SJCRH30 (cell line): ENCODE measurements at regions not wholly inside any gene's neighbourhood (a gene's known extent, or its start where the extent isn't known, plus 50 kb on each side); places are given as distances from the start of the nearest gene placed in this dataset.
"Not testable (repeated sequence)": the region's sequence is repeated elsewhere in the genome, so short reads cannot be mapped to it uniquely, and the experiment has no call there.

Experiments used
- DNase-seq, 2 experiments: peaks; one replicate each; pipeline ENCODE4 v3.0.0-alpha.2; 2015 to 2020
- H3K27ac ChIP-seq: fragments of 250-450 bp; sonication (Bioruptor Pico); 2 replicates; pipeline ENCODE4 v1.5.1; 2020; ENCODE audit warnings: mild to moderate bottlenecking, moderate library complexity
- H3K27me3 ChIP-seq: fragments of 250-450 bp; sonication (Bioruptor Pico); 2 replicates; pipeline ENCODE4 v1.5.1; 2020; ENCODE audit warnings: mild to moderate bottlenecking, moderate library complexity
- H3K36me3 ChIP-seq: fragments of 250-450 bp; sonication (Bioruptor Pico); 2 replicates; pipeline ENCODE4 v1.5.1; 2020; ENCODE audit warnings: mild to moderate bottlenecking, moderate library complexity
- H3K4me1 ChIP-seq: fragments of 250-450 bp; sonication (Bioruptor Pico); 2 replicates; pipeline ENCODE4 v1.5.1; 2020; ENCODE audit warnings: mild to moderate bottlenecking, moderate library complexity
- H3K4me3 ChIP-seq: fragments of 250-450 bp; sonication (Bioruptor Pico); 2 replicates; pipeline ENCODE4 v1.5.1; 2020; ENCODE audit warnings: mild to moderate bottlenecking, moderate library complexity
- H3K9me3 ChIP-seq: fragments of 250-450 bp; sonication (Bioruptor Pico); replicated peaks from 2 replicates; pipeline ENCODE4 v1.5.1; 2020; ENCODE audit warnings: mild to moderate bottlenecking, moderate library complexity

DNA sequence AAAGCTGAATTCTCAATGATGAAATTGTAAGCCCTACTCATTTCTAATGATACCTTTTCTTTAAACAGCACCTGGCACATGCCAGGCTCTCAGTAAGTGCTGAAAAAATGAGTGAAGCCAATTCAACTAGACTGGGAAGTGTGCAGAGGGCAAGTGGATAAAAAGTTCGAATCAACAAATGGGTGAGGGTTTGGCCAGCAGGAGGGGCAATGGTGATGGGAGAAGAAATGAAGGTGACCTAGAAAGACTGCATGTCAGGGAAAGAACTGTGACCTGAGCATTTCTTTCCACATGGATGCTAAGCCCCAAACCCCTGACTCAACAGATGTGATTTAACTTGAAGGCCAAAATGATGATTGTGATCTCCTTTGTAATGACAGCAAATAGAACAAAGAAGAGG lies 54.6 kb downstream of the DKK1 start:
- Histone ChIP-seq H3K4me1 (no peaks in the 10 kb centered on the region), H3K9me3 (no peaks in the 10 kb centered on the region), H3K27me3 (no peaks in the 10 kb centered on the region), H3K4me3 (no peak overlapping the region), H3K36me3 (no peaks in the 10 kb centered on the region), H3K27ac (no peak overlapping the region)
- DNase-seq: no peak

- H3K4me3 ChIP-seq, H3K36me3 ChIP-seq, H3K27me3 ChIP-seq, H3K4me1 ChIP-seq, DNase-seq, H3K27ac ChIP-seq, H3K9me3 ChIP-seq: not testable (repeated sequence)
Observed at GRCh38 chr10:52374207-52374606, 60.1 kb downstream of the DKK1 start.

- no peak overlapping the region for H3K4me3 ChIP-seq
- no peaks in the 10 kb centered on the region for H3K27me3 ChIP-seq
- H3K4me1 ChIP-seq: no peaks in the 10 kb centered on the region
- no peaks in the 10 kb centered on the region for H3K36me3 ChIP-seq
- H3K9me3 ChIP-seq: no peaks in the 10 kb centered on the region
- DNase-seq: no peak
- H3K27ac ChIP-seq: no peak overlapping the region
Observed at GRCh38 chr10:52376694-52377354, 62.7 kb downstream of the DKK1 start.

DNA sequence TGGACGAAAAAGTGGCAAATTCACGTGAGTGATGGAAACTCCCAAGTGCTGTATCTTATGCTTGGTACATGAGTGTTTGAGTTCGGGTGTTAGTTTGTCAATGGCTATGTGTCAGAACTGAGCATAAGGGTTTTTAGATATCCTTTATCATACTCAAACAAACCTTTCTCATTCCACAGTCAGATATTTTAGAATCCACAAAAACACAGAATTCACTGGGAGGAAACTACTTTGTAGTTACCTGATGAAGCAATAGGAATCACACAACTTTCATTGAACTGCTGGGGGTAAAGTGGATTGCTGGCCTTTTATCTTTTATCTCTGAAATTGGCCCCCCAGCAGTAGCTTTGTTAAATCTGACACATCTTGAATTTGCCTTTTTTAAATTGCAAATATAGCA lies 64.0 kb downstream of the DKK1 start:
- H3K27me3 ChIP-seq: no peaks in the 10 kb centered on the region

DNA sequence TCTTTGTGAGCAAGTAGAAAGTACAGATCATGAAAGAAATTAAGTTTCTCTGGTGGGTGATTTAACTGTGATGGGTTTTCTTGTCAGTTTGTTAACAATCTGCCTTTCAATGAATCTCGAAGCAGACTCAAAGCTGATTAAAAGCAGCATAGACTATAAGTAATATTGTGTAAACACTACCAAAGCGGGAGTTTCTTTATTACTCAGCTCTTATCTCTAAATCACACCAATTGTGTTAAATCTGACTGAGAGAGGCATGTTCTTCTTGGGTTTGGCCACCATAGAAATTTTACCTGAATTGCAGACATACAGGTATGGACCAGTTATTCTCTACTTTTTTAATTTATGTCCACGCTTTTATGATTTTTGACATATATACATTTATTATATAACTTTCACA lies 65.2 kb downstream of the DKK1 start:
- Histone ChIP-seq H3K4me3 (no peak overlapping the region), H3K36me3 (no peaks in the 10 kb centered on the region), H3K27me3 (no peaks in the 10 kb centered on the region), H3K27ac (no peak overlapping the region), H3K4me1 (no peaks in the 10 kb centered on the region), H3K9me3 (no peaks in the 10 kb centered on the region)
- DNase-seq: no peak

More for the DNA sequence above, 64.0 kb downstream of the DKK1 start:
- no peak for DNase-seq
- H3K9me3 ChIP-seq: no peaks in the 10 kb centered on the region
- H3K27ac ChIP-seq: no peak overlapping the region
- no peak overlapping the region for H3K4me3 ChIP-seq
- no peaks in the 10 kb centered on the region for H3K36me3 ChIP-seq
- H3K4me1 ChIP-seq: no peaks in the 10 kb centered on the region

- Histone ChIP-seq H3K36me3 (no peaks in the 10 kb centered on the region), H3K4me1 (no peaks in the 10 kb centered on the region), H3K4me3 (no peak overlapping the region), H3K27ac (no peak overlapping the region), H3K9me3 (no peaks in the 10 kb centered on the region), H3K27me3 (no peaks in the 10 kb centered on the region)
- DNase-seq: no peak
Observed at GRCh38 chr10:52383088-52383487, 69.0 kb downstream of the DKK1 start.

GRCh38 chr10:52387744-52388143 lies 73.7 kb downstream of the DKK1 start:
- DNase-seq: no peak

DNA sequence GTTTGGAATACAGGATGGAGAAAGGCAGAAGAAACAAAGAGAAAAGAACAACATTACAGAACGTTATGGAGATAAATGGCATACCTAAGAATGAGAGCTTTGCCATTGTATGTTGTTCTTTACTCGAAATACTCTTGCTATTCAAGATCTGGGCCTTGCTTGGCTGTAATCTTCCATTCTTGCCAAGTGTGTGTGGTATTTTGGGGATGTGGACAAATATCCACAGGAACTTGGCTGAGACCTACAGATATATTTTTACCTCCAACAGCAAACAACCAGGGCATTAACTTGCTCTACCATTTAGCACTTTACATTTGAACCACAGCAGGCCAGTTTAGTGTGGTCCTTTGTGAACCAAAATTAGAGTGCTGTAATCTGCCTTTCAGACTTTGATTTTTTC lies 76.3 kb downstream of the DKK1 start:
- Histone ChIP-seq H3K4me3 (no peak overlapping the region), H3K27ac (no peak overlapping the region), H3K36me3 (no peaks in the 10 kb centered on the region), H3K9me3 (no peaks in the 10 kb centered on the region), H3K27me3 (no peaks in the 10 kb centered on the region), H3K4me1 (peaks cover 7% of the 10 kb centered on the region; the same call in 1 of the 2 replicates)
- DNase-seq: no peak

More at GRCh38 chr10:52387744-52388143, 73.7 kb downstream of the DKK1 start:
- Histone ChIP-seq H3K27me3 (no peaks in the 10 kb centered on the region), H3K27ac (no peak overlapping the region), H3K4me1 (peaks cover 7% of the 10 kb centered on the region; the same call in 1 of the 2 replicates), H3K4me3 (no peak overlapping the region), H3K36me3 (no peaks in the 10 kb centered on the region), H3K9me3 (no peaks in the 10 kb centered on the region)

- Histone ChIP-seq H3K4me3 (no peak overlapping the region), H3K36me3 (no peaks in the 10 kb centered on the region), H3K27me3 (no peaks in the 10 kb centered on the region), H3K9me3 (no peaks in the 10 kb centered on the region), H3K27ac (peak overlapping the region; percentile 29), H3K4me1 (peaks cover 7% of the 10 kb centered on the region; the same call in 1 of the 2 replicates)
- DNase-seq: peak; percentile 4 to 40
Observed at GRCh38 chr10:52391927-52392602, 78.0 kb downstream of the DKK1 start.

DNA sequence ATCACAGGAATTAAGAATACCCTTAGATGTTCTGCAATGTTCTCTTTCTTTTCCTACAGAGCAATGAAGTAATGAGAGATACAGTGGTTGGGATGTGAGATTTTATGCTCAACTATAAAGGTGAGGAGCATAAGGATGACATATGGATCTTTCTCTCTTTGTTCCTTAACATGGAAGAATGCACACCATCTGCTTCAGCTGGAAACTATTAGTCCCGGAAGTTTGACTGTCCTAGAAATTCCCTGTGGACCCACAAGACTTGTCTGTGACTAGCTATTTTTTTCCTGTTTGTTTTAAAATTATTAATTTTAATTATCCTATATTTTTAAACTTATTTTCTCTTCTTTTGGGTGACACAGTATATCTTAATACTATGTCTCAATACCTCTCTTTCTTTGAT lies 80.2 kb downstream of the DKK1 start:
- no peak overlapping the region for H3K27ac ChIP-seq
- no peaks in the 10 kb centered on the region for H3K9me3 ChIP-seq
- peaks cover 7% of the 10 kb centered on the region; the same call in 1 of the 2 replicates for H3K4me1 ChIP-seq
- no peak for DNase-seq
- no peak overlapping the region for H3K4me3 ChIP-seq
- no peaks in the 10 kb centered on the region for H3K27me3 ChIP-seq
- no peaks in the 10 kb centered on the region for H3K36me3 ChIP-seq

GRCh38 chr10:52400562-52400961 lies 86.5 kb downstream of the DKK1 start:
- no peak for DNase-seq
- Histone ChIP-seq H3K36me3 (no peaks in the 10 kb centered on the region), H3K27me3 (no peaks in the 10 kb centered on the region), H3K9me3 (no peaks in the 10 kb centered on the region), H3K4me1 (no peaks in the 10 kb centered on the region), H3K4me3 (no peak overlapping the region), H3K27ac (no peak overlapping the region)

DNA sequence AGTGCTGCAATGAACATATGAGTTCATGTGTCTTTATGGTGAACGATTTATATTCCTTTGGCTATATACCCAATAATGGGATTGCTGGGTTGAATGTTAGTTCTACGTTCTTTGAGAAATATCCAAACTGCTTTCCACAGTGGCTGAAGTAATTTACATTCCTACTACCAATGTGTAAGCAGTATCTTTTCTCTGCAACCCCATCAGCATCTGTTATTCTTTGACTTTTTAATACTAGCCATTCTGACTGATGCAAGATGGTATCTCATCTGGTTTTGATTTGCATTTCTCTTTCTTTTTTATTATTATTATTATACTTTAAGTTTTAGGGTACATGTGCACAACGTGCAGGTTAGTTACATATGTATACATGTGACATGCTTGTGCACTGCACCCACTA lies 89.7 kb downstream of the DKK1 start:
- not testable (repeated sequence) for H3K36me3 ChIP-seq, H3K4me1 ChIP-seq, H3K27me3 ChIP-seq, H3K27ac ChIP-seq, H3K4me3 ChIP-seq, DNase-seq, H3K9me3 ChIP-seq

- H3K27me3 ChIP-seq: no peaks in the 10 kb centered on the region
- H3K4me3 ChIP-seq: no peak overlapping the region
- H3K27ac ChIP-seq: no peak overlapping the region
- no peaks in the 10 kb centered on the region for H3K4me1 ChIP-seq
- no peaks in the 10 kb centered on the region for H3K9me3 ChIP-seq
- DNase-seq: no peak
- H3K36me3 ChIP-seq: no peaks in the 10 kb centered on the region
Observed at GRCh38 chr10:52409195-52409594, 95.1 kb downstream of the DKK1 start.

DNA sequence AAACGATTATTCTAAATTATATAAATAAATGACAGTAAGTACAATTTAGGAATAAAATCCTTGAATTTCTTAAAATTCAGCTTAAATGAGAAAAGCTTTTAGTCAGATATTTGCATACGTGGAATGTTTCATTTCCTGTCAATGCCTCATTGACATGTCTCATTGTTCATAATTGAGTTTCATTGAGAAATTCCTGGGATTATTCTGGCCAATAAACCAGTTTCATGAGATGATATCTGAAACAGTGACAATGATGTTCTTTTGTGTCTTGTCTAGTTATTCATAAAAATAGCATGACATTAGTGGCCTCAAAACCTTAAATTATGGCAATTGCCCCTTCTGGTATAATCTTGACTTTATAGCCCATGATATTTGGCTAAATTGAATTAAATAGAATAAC lies 95.8 kb downstream of the DKK1 start:
- no peaks in the 10 kb centered on the region for H3K27me3 ChIP-seq
- DNase-seq: no peak
- H3K4me1 ChIP-seq: no peaks in the 10 kb centered on the region
- no peaks in the 10 kb centered on the region for H3K9me3 ChIP-seq
- H3K36me3 ChIP-seq: no peaks in the 10 kb centered on the region
- no peak overlapping the region for H3K4me3 ChIP-seq
- H3K27ac ChIP-seq: no peak overlapping the region

- Histone ChIP-seq H3K27me3 (no peaks in the 10 kb centered on the region), H3K4me1 (no peaks in the 10 kb centered on the region), H3K9me3 (no peaks in the 10 kb centered on the region), H3K4me3 (no peak overlapping the region), H3K36me3 (no peaks in the 10 kb centered on the region), H3K27ac (no peak overlapping the region)
- no peak for DNase-seq
Observed at GRCh38 chr10:52410916-52411315, 96.8 kb downstream of the DKK1 start.

DNA sequence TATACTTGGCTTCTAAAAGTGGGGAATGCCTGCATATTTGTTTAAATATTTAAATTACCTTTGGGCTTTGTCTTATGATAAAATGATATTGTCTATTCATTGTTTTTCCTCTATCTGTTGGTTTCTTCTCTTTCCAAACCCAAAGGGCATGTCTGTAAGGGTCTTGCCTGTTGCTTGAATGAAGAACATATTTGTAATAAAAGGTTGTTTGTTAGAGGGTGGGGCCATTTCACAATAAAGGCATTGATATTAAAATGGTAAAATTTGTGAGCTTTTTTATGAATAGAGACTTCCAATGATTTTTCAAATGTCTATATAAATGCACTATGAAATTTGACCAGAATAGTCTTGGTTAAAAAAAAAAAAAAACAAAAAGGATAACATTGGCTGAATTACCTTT lies 105.2 kb downstream of the DKK1 start:
- Histone ChIP-seq H3K4me3 (no peak overlapping the region), H3K9me3 (no peaks in the 10 kb centered on the region), H3K36me3 (no peaks in the 10 kb centered on the region), H3K27me3 (no peaks in the 10 kb centered on the region), H3K27ac (no peak overlapping the region), H3K4me1 (no peaks in the 10 kb centered on the region)
- no peak for DNase-seq
